NCI-H345 treated with DMSO at 0.1 percent for 48 hours (cell line): ENCODE measurements at regions not wholly inside any gene's neighbourhood (a gene's known extent, or its start where the extent isn't known, plus 50 kb on each side); places are given as distances from the start of the nearest gene placed in this dataset.

Source experiments
- DNase-seq: peaks from one replicate; lab custom pipeline; 2025; ENCODE audit not compliant: unreplicated experiment; lab: John Stamatoyannopoulos, UW

GRCh38 chr4:19915276-19915675 is 336.4 kb upstream of the SLIT2 start:
- DNase-seq: no peak

GRCh38 chr4:19913650-19914049 is 338.1 kb upstream of the SLIT2 start:
- no peak for DNase-seq

- DNase-seq: no peak
Observed at GRCh38 chr4:19910861-19911525, 340.7 kb upstream of the SLIT2 start.

GRCh38 chr4:19905024-19905423 is 346.7 kb upstream of the SLIT2 start:
- DNase-seq: no peak

- no peak for DNase-seq
Observed at GRCh38 chr4:19888587-19888986, 363.1 kb upstream of the SLIT2 start.

- no peak for DNase-seq
Observed at GRCh38 chr4:19883841-19884240, 367.9 kb upstream of the SLIT2 start.

- no peak for DNase-seq
Observed at GRCh38 chr4:19880206-19880605, 371.5 kb upstream of the SLIT2 start.

- no peak for DNase-seq
Observed at GRCh38 chr4:19879330-19879729, 372.4 kb upstream of the SLIT2 start.

- DNase-seq: no peak
Observed at GRCh38 chr4:19857991-19858390, 393.7 kb upstream of the SLIT2 start.

- no peak for DNase-seq
Observed at GRCh38 chr4:19857380-19857779, 394.3 kb upstream of the SLIT2 start.

- DNase-seq: no peak
Observed at GRCh38 chr4:19850909-19851308, 400.8 kb upstream of the SLIT2 start.

- DNase-seq: no peak
Observed at GRCh38 chr4:19844446-19844845, 407.3 kb upstream of the SLIT2 start.

GRCh38 chr4:19842471-19842870 is 409.2 kb upstream of the SLIT2 start:
- no peak for DNase-seq

GRCh38 chr4:19838858-19839257 is 412.8 kb upstream of the SLIT2 start:
- no peak for DNase-seq

- DNase-seq: no peak
Observed at GRCh38 chr4:19835429-19835828, 416.3 kb upstream of the SLIT2 start.

GRCh38 chr4:19832411-19832810 is 419.3 kb upstream of the SLIT2 start:
- DNase-seq: no peak

- DNase-seq: no peak
Observed at GRCh38 chr4:19831644-19832285, 419.9 kb upstream of the SLIT2 start.

GRCh38 chr4:19829101-19829500 is 422.6 kb upstream of the SLIT2 start:
- DNase-seq: no peak

GRCh38 chr4:19823781-19824180 is 427.9 kb upstream of the SLIT2 start:
- DNase-seq: no peak

GRCh38 chr4:19819737-19820136 is 432.0 kb upstream of the SLIT2 start:
- no peak for DNase-seq

- DNase-seq: no peak
Observed at GRCh38 chr4:19809989-19810388, 441.7 kb upstream of the SLIT2 start.

GRCh38 chr4:19807505-19807904 is 444.2 kb upstream of the SLIT2 start:
- no peak for DNase-seq

GRCh38 chr4:19806865-19807264 is 444.8 kb upstream of the SLIT2 start:
- DNase-seq: no peak
